ENCODE measurements at regions not wholly inside any gene's neighbourhood (a gene's known extent, or its start where the extent isn't known, plus 50 kb on each side); places are given as distances from the start of the nearest gene placed in this dataset.

GRCh38 chr7:156107957-156108356 is 295.7 kb upstream of the SHH start:
- TF ChIP-seq CTCF (conservative IDR thresholded peaks at IDR 0.05 in 1 of 2, IDR thresholded peaks at IDR 0.05 in 1 of 2; ENCODE audit: extremely low read depth in 1 of 2, insufficient read depth in 1 of 2, low read depth in 1 of 2, low read length in 2 of 2) (no peak), EZH2 (IDR thresholded peaks at IDR 0.05; ENCODE audit: borderline replicate concordance, low read length) (no peak)

Measured in mammary epithelial cell (primary cell).